K562 (cell line): ENCODE measurements at regions not wholly inside any gene's neighbourhood (a gene's known extent, or its start where the extent isn't known, plus 50 kb on each side); places are given as distances from the start of the nearest gene placed in this dataset.
A peak's percentile ranks its signal among the peaks of the same experiment; 100 is the strongest.
"Not testable (repeated sequence)": the region's sequence is repeated elsewhere in the genome, so short reads cannot be mapped to it uniquely, and the experiment has no call there.

Experiments
- ATAC-seq: fragments of 200-7000 bp; cut with Tn5 transposase; 3 replicates; pipeline ENCODE4 v1.9.1; 2020; ENCODE audit warnings: moderate library complexity
- BruUV-seq: library from RNA; stranded (reverse); fragments of 400-500 nt; replicated peaks from 2 replicates; lab custom pipeline; 2021; lab: Mats Ljungman, UMichigan
- CTCF ChIA-PET: fragments of 300-600 bp; formaldehyde crosslinking; extraction: SDS; loops from one replicate; lab custom pipeline; 2021; ENCODE audit warnings: low intra/inter-chr PET ratio; lab: Yijun Ruan, JAX
- POLR2A ChIA-PET: fragments of 300-600, 350-650 bp; sonication (Branson Sonifier 250); formaldehyde crosslinking; extraction: SDS; loops from one replicate; lab custom pipeline; 2021; ENCODE audit warnings: antibody characterized with exemption, inconsistent platforms; lab: Yijun Ruan, JAX
- DNase-seq, 4 experiments: peaks; one replicate each; pipeline versions ENCODE4 v3.0.0 to v3.0.0-alpha.2; 2011 to 2018; ENCODE audit warnings: low spot score in 3 of 4, mixed read lengths in 3 of 4; ENCODE audit errors: extremely low read depth in 1 of 4
- FAIRE-seq: peaks from 2 replicates; lab custom pipeline; 2011; peaks lifted over from hg19 to GRCh38; lab: Jason Lieb, UNC
- H2AFZ ChIP-seq: 2 replicates; pipeline ENCODE4 v1.6.0; 2011; ENCODE audit warnings: low read depth, low read length, control low read depth, inconsistent platforms
- H3K27ac ChIP-seq: fragments of 200-600 bp; 3 replicates; pipeline ENCODE4 v1.8.0; 2011; ENCODE audit warnings: low read depth, mild to moderate bottlenecking, control low read depth, inconsistent platforms, low read length, moderate library complexity, mixed read lengths; ENCODE audit errors: extremely low read depth
- H3K27me3 ChIP-seq, 2 experiments: fragments of 300-600 bp in 1 of 2; 2 replicates in 1 of 2; 3 replicates in 1 of 2; pipeline versions ENCODE4 v1.6.0 to v1.8.0; 2011; ENCODE audit warnings: inconsistent platforms in 2 of 2, low read length in 2 of 2, mild to moderate bottlenecking in 1 of 2, mixed read lengths in 1 of 2, moderate library complexity in 1 of 2; ENCODE audit not compliant: control insufficient read depth in 2 of 2, insufficient read depth in 2 of 2
- H3K36me3 ChIP-seq: fragments of 300-600 bp; 3 replicates; pipeline ENCODE4 v1.8.0; 2011; ENCODE audit warnings: mild to moderate bottlenecking, low read length, inconsistent platforms; ENCODE audit not compliant: control insufficient read depth, insufficient read depth
- H3K4me1 ChIP-seq, 2 experiments: fragments of 200-600 bp in 1 of 2; replicated peaks in 1 of 2; 2 replicates in 1 of 2; 3 replicates in 1 of 2; pipeline versions ENCODE4 v1.5.1 to v1.8.0; 2011; ENCODE audit warnings: inconsistent platforms in 2 of 2, low read length in 2 of 2, mild to moderate bottlenecking in 1 of 2, mixed read lengths in 1 of 2, moderate library complexity in 1 of 2; ENCODE audit not compliant: control insufficient read depth in 2 of 2, insufficient read depth in 2 of 2
- H3K4me2 ChIP-seq: 2 replicates; pipeline ENCODE4 v1.6.1; 2011; ENCODE audit warnings: low read length, control low read depth, inconsistent platforms, mixed read lengths; ENCODE audit not compliant: insufficient read depth
- H3K4me3 ChIP-seq: fragments of 200-600 bp; sonication (generic), shearing (Covaris generic); 2 replicates; pipeline ENCODE4 v1.5.1; 2016; ENCODE audit warnings: control low read depth, inconsistent platforms
- H3K79me2 ChIP-seq: fragments of 200-600 bp; 3 replicates; pipeline ENCODE4 v1.8.0; 2011; ENCODE audit warnings: low read length, inconsistent platforms; ENCODE audit not compliant: control insufficient read depth, insufficient read depth
- H3K9ac ChIP-seq, 2 experiments: 2 replicates each; pipeline versions ENCODE4 v1.6.0 to v1.6.1; 2011; ENCODE audit warnings: low read depth in 2 of 2, low read length in 2 of 2, control low read depth in 1 of 2, inconsistent platforms in 1 of 2, mild to moderate bottlenecking in 1 of 2, mixed read lengths in 1 of 2; ENCODE audit not compliant: insufficient read depth in 1 of 2
- H3K9me1 ChIP-seq: one replicate; pipeline ENCODE4 v1.6.0; 2011; ENCODE audit warnings: inconsistent platforms, mild to moderate bottlenecking, low read length, moderate library complexity; ENCODE audit not compliant: control insufficient read depth, insufficient read depth
- H3K9me3 ChIP-seq: replicated peaks from 2 replicates; pipeline ENCODE4 v1.5.1; 2011; ENCODE audit warnings: low read depth, low read length, inconsistent platforms; ENCODE audit not compliant: control insufficient read depth, insufficient read depth
- H4K20me1 ChIP-seq: replicated peaks from 2 replicates; pipeline ENCODE4 v1.6.1; 2011; ENCODE audit warnings: low read length, inconsistent platforms, mixed read lengths; ENCODE audit not compliant: control insufficient read depth, insufficient read depth
- BCOR ChIP-seq: fragments of 450-650 bp; IDR thresholded peaks from 2 replicates; pipeline ENCODE4 v1.6.1; 2016
- CTBP1 ChIP-seq: fragments of 450-650 bp; IDR thresholded peaks from 2 replicates; pipeline ENCODE4 v1.6.1; 2016; ENCODE audit warnings: borderline replicate concordance
- EP400 ChIP-seq: fragments of 450-650 bp; IDR thresholded peaks from 2 replicates; pipeline ENCODE4 v1.6.1; 2017; ENCODE audit warnings: antibody characterized with exemption, mild to moderate bottlenecking, moderate library complexity
- LEF1 ChIP-seq: fragments of 450-650 bp; IDR thresholded peaks from 2 replicates; pipeline ENCODE4 v1.6.1; 2016; ENCODE audit warnings: mild to moderate bottlenecking
- SMARCA4 ChIP-seq: fragments of 450-650 bp; IDR thresholded peaks from 2 replicates; pipeline ENCODE4 v1.6.1; 2016
- ZBTB2 ChIP-seq: fragments of 450-650 bp; IDR thresholded peaks from 2 replicates; pipeline ENCODE4 v1.6.1; 2016; ENCODE audit warnings: antibody characterized with exemption
- WGBS: fragments of 100-300 bp; shearing (Covaris generic); methylation state at CpG from one replicate; pipeline ENCODE4 v1.1.6; 2016; ENCODE audit warnings: low coverage, mixed read lengths; ENCODE audit not compliant: insufficient coverage; ENCODE audit errors: missing lambda C conversion rate; 5-methylcytosine and 5-hydroxymethylcytosine counted together
- in situ Hi-C: fragments of 300-500 bp; cut with MboI; formaldehyde crosslinking; loops from 4 replicates; pipeline ENCODE4 v1.15.0; 2018; ENCODE audit warnings: inconsistent platforms, mixed read lengths
- intact Hi-C: fragments of 100-400 bp; cut with micrococcal nuclease; formaldehyde crosslinking; loops from 2 replicates; pipeline ENCODE4 v1.14.2; 2022
- TF ChIP-seq, protein P1 (sequence below): fragments of 450-650 bp; IDR thresholded peaks from 2 replicates; pipeline ENCODE4 v1.6.1; 2016; ENCODE audit warnings: mild to moderate bottlenecking, moderate library complexity

DNA sequence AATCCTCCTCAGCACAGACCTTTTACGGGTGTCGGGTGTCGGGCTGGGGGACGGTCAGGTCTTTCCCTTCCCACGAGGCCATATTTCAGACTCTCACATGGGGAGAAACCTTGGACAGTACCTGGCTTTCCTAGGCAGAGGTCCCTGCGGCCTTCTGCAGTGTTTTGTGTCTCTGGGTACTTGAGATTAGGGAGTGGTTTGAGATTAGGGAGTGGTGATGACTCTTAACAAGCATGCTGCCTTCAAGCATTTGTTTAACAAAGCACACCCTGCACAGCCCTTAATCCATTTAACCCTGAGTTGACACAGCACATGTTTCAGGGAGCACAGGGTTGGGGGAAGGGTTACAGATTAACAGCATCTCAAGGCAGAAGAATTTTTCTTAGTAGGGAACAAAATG, 113.0 kb upstream of the ZNF92 start:
- ATAC-seq: peak; percentile 31
- H3K36me3 ChIP-seq, H3K4me3 ChIP-seq, H3K9me3 ChIP-seq, POLR2A ChIA-PET, H2AFZ ChIP-seq, DNase-seq, H3K79me2 ChIP-seq, FAIRE-seq, H3K9me1 ChIP-seq, H4K20me1 ChIP-seq, H3K4me1 ChIP-seq, intact Hi-C loops, H3K4me2 ChIP-seq, CTCF ChIA-PET, in situ Hi-C loops, H3K9ac ChIP-seq, H3K27ac ChIP-seq, BruUV-seq: not testable (repeated sequence)
- peaks cover 0 to 21% of the 10 kb centered on the region in 2 experiments; a peak in 1 of 5 replicates for H3K27me3 ChIP-seq
- no CpG with 5 or more reads among the region's 6 CpGs for WGBS
- TF ChIP-seq, protein P1, sequence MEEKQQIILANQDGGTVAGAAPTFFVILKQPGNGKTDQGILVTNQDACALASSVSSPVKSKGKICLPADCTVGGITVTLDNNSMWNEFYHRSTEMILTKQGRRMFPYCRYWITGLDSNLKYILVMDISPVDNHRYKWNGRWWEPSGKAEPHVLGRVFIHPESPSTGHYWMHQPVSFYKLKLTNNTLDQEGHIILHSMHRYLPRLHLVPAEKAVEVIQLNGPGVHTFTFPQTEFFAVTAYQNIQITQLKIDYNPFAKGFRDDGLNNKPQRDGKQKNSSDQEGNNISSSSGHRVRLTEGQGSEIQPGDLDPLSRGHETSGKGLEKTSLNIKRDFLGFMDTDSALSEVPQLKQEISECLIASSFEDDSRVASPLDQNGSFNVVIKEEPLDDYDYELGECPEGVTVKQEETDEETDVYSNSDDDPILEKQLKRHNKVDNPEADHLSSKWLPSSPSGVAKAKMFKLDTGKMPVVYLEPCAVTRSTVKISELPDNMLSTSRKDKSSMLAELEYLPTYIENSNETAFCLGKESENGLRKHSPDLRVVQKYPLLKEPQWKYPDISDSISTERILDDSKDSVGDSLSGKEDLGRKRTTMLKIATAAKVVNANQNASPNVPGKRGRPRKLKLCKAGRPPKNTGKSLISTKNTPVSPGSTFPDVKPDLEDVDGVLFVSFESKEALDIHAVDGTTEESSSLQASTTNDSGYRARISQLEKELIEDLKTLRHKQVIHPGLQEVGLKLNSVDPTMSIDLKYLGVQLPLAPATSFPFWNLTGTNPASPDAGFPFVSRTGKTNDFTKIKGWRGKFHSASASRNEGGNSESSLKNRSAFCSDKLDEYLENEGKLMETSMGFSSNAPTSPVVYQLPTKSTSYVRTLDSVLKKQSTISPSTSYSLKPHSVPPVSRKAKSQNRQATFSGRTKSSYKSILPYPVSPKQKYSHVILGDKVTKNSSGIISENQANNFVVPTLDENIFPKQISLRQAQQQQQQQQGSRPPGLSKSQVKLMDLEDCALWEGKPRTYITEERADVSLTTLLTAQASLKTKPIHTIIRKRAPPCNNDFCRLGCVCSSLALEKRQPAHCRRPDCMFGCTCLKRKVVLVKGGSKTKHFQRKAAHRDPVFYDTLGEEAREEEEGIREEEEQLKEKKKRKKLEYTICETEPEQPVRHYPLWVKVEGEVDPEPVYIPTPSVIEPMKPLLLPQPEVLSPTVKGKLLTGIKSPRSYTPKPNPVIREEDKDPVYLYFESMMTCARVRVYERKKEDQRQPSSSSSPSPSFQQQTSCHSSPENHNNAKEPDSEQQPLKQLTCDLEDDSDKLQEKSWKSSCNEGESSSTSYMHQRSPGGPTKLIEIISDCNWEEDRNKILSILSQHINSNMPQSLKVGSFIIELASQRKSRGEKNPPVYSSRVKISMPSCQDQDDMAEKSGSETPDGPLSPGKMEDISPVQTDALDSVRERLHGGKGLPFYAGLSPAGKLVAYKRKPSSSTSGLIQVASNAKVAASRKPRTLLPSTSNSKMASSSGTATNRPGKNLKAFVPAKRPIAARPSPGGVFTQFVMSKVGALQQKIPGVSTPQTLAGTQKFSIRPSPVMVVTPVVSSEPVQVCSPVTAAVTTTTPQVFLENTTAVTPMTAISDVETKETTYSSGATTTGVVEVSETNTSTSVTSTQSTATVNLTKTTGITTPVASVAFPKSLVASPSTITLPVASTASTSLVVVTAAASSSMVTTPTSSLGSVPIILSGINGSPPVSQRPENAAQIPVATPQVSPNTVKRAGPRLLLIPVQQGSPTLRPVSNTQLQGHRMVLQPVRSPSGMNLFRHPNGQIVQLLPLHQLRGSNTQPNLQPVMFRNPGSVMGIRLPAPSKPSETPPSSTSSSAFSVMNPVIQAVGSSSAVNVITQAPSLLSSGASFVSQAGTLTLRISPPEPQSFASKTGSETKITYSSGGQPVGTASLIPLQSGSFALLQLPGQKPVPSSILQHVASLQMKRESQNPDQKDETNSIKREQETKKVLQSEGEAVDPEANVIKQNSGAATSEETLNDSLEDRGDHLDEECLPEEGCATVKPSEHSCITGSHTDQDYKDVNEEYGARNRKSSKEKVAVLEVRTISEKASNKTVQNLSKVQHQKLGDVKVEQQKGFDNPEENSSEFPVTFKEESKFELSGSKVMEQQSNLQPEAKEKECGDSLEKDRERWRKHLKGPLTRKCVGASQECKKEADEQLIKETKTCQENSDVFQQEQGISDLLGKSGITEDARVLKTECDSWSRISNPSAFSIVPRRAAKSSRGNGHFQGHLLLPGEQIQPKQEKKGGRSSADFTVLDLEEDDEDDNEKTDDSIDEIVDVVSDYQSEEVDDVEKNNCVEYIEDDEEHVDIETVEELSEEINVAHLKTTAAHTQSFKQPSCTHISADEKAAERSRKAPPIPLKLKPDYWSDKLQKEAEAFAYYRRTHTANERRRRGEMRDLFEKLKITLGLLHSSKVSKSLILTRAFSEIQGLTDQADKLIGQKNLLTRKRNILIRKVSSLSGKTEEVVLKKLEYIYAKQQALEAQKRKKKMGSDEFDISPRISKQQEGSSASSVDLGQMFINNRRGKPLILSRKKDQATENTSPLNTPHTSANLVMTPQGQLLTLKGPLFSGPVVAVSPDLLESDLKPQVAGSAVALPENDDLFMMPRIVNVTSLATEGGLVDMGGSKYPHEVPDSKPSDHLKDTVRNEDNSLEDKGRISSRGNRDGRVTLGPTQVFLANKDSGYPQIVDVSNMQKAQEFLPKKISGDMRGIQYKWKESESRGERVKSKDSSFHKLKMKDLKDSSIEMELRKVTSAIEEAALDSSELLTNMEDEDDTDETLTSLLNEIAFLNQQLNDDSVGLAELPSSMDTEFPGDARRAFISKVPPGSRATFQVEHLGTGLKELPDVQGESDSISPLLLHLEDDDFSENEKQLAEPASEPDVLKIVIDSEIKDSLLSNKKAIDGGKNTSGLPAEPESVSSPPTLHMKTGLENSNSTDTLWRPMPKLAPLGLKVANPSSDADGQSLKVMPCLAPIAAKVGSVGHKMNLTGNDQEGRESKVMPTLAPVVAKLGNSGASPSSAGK: peak; percentile 60; the same call in 1 of the 2 replicates
- TF ChIP-seq ZBTB2 (peak; percentile 22; the same call in 1 of the 2 replicates), EP400 (peak; percentile 38; the same call in 1 of the 2 replicates), LEF1 (peak; percentile 56), SMARCA4 (peak; percentile 72; the same call in 1 of the 2 replicates), BCOR (0 out of 2 replicates have a peak, but pooled peaks have one; percentile 49), CTBP1 (peak; percentile 85)
